GM21619 (cell line): ENCODE measurements at regions not wholly inside any gene's neighbourhood (a gene's known extent, or its start where the extent isn't known, plus 50 kb on each side); places are given as distances from the start of the nearest gene placed in this dataset.

ENCODE experiments used
- ATAC-seq: cut with Tn5 transposase; IDR thresholded peaks from one replicate; pipeline ENCODE4 v1.9.1; 2021; ENCODE audit not compliant: unreplicated experiment

DNA sequence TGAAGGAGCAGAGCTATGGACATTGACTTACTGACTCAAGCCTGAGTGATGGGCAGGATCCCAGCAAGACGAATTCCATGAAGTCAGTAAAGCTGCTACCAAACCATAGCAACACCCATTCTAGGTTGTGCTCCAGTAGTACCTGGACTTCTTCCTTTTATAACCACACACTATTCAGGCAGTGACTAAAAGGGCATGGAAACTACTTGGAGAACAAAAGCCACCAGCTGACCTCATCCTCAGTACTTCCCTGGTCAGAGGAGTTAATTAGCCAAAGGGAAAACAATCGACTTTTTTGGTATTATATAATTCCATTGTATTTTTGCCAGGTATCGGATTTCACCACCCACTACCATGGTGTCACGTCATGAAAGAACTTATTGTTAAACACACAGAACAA is 237.1 kb downstream of the TTC32 start:
- ATAC-seq: no peak

DNA sequence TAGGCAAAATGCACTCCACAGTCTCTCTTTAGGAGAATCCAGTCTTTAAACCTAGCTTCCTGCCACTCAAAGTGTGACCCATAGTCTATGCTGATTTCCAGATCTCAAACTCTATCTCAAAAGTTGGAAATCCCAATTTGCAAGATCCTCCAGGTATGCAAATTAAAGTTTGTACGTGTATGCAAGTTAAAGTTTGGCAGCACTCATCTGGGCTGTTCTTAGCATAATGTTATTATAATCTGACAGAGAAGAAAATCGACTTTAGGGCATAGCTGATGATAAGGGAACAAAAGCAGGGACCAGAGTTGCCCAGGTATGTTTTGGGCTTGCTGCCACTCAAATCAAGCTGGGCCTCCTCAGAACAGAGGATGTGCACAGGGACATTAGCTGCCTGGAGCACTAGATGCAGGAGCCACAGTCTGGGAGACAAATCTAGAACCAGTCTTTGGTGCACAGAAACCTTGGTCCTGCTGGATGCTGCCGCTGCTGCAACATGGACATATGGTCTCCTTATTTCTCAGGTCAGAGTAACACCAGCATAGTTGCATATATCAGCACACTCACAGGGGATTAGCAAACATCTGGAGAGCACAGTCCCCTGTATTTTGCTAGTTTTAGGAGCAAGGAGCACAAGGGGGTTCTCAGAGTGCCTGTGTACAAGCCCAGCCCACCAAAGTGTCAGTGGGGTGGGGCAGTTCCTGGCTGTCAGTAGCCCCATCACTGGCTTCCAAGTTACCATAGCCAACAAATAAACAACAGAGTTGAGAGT is 242.6 kb downstream of the TTC32 start:
- ATAC-seq: no peak

DNA sequence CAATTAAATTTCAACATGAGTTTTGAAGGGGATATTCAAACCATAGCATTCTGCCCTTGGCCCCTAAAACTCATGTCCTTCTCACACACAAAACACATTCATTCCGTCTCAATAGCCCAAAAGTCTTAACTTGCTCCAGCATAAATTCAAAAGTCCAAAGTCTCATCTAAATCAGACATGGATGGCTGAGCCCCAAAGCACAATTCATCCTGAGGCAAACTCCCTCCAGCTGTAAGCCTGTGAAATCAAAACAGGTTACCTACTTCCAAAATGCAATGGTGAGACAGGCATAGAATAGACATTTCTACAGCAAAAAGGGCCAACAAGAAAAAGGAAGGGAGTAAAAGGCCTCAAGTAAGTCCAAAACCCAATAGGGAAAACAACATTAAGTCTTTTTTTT is 245.8 kb downstream of the TTC32 start:
- ATAC-seq: no peak

DNA sequence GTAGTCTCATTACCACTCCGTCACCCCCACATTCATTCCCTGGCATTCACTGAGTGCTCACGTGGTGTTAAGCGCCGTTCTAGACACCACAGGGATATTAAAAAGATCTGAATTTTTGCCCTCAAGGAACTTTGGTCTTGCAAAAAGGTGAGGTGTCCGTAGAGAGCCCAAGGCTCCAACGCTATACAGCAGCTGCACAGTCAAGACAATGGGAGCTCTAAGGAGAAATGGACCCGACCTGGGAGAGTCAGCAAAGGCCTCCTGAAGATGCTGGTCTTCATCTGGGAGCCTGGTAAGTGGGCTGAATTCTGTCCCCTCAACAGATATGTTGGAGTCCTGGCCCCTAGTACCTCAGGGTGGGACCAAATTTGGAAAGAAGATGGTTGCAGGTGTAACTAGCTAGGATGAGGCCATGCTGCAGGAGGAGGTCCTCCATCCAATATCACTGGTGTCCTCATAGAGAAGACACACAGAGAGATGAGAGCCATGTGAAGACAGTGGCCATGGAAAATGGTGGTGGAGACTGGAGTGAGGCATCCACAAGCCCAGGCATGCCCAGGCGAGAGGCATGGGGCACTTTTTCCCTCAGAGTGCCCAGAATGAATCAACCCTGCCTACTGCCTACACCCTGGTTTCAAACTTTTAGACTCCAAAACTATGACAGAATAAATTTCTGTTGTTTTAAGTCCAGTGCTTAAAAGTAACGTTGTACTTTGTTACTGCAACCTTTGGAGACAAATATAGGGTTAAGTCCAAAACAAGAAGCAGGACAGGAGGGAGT is 247.3 kb downstream of the TTC32 start:
- no peak for ATAC-seq

DNA sequence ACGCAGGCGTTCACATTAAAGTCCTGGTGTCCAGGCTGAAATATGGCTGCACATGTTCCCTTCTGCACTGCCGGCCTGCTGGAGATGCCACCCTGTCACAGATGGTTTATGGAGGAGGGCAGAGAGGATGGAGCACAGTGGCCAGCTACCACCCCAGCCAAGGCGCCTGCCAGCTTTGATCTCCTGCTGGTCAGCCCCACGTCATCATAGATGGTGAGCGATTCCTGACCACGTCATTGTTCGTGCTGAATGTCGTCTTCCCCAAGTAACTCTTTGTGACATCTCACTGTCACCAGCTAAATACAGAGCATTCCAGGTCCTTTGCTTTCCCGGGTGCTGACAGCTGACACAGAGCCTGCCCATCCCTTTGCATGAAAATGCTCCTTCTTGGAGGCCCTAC is 248.3 kb downstream of the TTC32 start:
- no peak for ATAC-seq

DNA sequence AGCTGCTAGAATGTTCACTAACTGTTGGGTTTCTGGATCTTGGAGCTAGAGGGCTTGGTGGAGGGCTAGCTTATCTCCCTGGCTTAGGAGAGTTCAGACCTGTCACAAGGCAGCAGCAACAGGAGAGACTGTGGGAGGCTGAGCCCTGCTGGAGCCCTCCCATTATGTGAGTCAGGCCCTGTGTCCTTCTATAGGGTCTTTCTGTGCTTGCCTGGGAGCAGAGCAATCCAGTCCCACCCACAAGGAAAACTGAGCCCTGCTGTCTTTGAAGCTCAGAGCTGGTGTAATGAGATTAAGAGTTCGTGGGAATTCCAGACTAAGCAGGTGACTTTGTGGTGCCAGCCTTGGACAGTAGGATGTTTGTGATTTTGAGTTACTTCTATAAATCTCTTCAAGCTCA is 249.0 kb downstream of the TTC32 start:
- ATAC-seq: no peak

DNA sequence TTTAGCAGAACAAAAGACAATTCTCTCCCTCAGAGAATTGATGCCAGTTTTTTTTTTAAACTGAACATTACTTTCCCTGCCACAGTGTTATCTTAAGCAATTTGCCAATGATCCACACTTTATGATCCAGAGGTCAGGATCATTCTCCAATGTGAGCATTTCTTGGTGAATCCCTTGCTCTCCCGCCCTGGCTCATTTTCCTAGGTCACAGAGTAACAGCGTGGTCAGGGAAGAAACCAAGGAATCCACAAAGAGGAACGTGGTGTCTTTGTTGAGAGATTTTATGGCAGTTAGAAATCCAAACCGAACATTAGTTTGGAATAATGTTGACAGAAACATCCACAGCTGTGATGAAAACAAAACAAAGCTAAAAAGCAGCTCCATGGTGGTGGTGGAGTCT is 250.3 kb downstream of the TTC32 start:
- ATAC-seq: no peak

DNA sequence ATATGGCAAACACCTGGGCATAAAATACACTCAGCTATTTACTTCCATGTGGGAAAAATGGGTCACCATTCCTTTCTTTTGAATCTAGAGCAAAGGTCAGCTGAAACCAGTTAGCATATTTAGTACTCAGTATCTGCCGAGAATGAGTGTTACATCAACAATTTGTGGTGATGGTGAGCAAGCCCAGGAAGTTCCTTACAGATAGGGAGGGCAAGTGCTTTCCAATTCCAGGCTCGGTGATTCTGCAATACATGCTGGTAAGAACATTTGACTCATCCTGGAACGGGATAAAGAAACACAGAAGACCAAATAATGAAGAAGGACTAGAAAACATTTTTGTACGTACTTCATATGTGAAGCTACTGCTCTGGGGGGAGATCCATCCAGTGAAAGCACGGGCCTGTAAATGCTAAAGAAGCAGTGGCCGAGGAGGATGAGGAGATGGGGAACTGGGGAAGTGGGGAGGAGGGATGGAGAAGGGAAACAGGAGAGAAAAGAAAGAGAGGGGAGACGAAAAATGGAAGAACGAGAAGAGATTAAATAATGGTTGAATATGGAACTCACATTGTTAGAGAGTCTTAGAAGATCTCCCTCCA is 251.9 kb downstream of the TTC32 start:
- ATAC-seq: no peak

DNA sequence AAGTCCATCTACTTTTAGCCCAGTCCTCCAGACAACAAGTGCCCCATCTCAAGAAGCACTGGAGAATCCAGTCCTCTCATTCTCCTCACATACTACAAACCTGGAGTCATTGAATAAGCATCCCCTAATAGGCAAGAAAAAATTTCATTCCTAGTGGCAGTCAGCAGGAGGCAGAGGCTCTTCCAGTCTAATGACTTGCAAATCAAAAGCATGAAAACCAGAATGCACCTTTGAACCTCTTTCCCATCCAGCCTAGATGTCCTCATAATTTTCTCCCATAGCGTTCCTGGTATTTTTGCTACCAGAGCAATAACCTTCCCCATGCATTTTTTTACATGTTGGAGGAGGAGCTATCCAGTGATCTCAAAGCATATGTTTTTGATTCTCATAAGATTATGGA is 252.6 kb downstream of the TTC32 start:
- ATAC-seq: no peak

DNA sequence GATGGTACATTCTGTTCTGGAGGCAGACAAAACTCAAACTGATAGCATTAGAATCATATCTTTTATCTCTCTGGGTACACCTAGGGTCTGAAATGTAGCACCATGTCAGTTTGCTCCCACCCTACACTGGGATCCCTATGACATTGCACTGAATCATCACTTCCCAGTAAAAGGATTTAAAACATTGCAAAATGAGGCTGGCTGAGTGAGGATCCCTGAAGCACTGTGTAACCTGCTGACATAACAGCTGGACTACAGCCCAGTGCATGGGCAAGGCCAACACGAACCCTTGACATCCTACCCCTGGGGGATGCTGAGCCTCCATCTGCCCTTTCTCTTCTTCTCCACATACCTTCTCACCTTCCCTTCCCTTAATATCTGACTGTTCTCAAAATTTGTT is 253.2 kb downstream of the TTC32 start:
- ATAC-seq: no peak

DNA sequence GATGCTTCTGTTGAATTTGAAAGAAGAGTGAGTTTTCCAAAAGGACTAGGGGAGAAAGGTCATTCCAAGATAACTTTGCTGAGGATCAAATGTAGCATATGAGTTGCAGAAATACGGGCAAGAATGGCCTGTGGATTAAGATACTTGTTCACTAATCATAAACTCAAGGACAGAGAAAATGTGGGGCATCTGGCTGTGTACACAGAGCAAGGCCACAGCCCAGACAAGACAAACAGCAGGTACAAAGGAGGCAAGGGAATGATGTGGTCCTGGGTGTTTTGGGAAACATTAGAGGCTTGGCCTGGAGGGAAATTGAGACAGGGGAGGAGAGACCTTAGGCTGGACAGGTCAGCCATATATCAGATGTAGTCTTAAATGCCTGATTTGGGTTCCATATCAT is 254.8 kb downstream of the TTC32 start:
- no peak for ATAC-seq

DNA sequence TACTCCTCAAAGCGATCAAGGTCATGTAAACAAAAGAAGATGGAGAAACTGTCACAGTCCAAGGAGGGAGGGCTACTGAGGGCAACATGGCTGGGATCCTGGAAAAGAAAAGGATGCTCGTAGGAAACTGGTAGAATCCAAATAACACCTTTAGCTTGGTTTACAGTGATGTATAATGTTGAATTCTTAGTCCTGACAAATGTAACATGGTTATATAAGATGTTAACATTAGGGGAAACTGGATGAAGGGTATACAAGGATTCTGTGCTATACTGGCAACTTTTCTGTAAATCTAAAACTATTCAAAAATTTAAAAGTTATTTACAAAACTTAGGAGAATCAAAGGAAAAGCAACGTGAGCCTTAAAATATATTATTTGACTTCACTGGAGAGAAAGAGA is 257.0 kb downstream of the TTC32 start:
- no peak for ATAC-seq

DNA sequence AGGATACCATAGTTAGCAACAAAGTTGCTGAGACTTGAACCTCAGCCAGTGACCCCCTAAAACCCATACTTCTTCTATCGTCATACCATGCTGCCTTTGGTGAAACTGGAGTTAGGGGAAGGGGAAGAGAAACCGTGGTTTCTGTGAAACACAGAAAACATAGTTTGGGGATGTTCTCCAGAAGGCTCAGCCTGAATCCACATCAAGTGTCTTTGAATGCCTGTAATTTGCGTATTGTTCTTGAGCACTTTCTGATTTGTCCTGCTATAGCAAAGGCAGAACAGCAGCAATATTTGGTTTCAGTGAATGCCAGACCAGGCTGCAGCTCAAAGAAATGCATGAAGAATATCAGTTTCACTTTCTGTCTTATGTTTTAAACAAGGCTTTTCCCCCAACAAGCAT is 258.7 kb downstream of the TTC32 start:
- peak; percentile 68 for ATAC-seq

DNA sequence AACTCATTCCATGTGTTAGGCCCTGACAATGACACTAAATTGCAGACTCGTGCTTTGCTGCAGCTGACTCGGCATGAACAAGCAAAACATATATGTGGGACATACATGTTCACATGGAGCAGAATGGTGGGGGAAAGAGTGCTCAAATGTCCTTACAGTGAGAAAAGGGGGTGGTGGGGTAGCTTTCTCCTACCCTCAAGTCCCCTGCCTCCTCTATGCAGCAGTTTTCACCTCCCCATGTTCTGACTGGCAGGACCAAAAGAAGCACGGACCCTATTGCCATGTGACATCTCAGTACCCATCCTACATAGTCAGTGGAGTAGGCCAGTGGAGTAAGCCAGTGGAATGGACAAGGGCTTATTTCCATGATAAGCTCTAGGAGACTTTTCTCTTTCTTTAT is 259.3 kb downstream of the TTC32 start:
- ATAC-seq: no peak

DNA sequence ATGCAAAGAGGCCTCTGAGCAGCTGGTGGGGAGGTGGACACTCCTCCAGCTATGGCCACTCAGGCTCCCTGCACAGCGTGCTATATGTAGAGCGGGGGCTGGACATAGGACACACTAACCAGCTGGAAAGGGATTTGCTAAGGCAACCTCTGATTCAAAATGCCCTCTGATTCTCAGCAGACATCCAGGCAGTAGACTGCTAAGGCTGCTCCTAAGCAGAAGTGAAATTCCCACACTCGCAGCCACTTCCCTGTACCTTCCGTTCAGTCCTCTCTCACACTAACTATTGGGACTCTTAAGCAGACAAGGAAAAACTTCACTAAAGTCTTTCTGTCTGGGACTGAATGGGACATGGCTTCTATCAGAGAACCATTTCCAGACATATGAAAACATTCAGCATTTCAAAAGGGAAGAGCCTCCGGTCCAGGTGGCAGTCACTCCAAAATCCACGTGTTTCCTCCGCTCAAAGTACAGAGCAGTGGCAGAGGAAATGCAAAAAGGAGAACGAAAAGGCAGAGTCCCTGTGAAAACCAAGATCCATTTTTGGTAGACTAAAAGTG is 265.8 kb downstream of the TTC32 start:
- no peak for ATAC-seq

DNA sequence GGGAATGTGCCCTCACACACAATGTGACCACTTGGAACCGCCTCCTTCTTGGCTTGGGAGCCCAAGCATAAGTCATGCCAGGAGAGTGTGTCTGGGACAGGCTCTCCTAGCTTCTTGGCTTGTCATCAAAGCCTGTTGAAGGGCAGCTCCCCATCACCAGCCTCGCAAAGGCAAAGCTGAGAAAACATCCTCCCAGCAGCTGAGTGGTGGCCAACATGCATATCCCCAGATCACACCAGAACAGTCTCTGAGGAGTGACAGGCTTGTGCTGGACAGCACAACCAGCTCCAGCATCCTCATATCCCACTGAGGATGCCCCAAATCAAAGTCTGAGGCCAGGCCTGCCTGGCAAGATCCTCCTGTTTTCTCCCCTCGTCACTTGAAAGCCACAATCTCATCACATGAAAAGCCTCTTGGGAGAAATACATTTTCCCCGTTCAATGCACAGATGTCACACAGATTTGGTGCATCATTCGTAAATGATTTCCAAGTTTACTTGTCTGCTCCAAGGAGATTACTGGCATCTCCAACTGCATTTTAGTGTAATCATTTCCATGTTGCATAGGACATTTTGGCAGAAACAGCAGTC is 269.3 kb downstream of the TTC32 start:
- no peak for ATAC-seq

DNA sequence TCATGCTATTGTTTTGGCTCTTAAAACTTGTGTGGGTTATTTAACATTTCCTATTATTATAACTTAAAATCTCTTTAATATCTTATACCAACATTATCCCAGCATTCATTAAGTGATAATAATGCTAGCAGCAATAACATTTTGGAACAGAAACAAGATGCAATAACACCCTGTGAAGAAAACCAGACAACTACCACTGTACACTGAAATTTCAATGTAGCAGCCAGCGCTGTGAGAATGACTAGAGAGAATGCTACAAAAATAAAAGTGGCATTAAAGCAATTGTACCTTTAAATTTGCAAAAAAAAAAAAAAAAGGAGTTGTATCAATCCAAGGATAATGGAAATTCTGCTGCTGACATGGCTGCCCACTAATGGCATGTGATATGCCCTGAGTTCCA is 269.9 kb downstream of the TTC32 start:
- no peak for ATAC-seq

DNA sequence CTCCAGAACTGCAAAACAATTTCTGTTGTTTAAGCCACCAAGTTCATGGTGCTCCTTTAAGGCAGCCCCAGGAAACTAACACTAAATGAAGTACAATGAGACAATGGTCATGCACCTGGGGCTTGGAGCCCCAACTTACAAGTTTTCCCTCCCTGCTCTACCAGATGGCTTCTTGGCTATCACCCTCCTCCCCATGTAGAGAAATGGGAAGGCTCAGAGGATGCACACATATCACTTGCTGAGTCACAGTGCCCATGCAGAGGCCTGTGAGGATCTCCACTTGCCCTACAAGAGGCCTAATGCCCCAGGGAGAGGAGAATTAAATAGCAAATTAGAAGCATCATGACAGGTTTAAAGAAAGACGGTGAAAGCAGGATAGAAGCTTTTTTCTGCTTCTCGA is 270.9 kb downstream of the TTC32 start:
- ATAC-seq: no peak

DNA sequence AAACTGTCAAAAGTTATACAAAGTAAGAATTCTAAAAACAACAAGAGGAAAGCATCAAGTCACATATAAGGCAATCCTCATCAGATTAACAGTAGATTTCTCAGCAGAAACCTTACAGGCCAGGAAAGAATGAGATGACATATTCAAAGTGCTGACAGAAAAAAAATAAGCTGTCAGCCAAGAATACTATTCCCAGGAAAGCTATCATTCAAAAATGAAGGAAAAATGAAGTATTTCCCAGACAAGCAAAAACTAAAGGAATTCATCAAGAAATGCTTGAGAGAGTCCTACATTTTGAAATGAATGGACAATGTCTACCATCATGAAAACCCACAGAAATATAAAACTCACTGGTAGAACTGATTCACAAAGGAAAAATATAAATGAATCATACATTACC is 268.9 kb upstream of the OSR1 start:
- ATAC-seq: no peak

DNA sequence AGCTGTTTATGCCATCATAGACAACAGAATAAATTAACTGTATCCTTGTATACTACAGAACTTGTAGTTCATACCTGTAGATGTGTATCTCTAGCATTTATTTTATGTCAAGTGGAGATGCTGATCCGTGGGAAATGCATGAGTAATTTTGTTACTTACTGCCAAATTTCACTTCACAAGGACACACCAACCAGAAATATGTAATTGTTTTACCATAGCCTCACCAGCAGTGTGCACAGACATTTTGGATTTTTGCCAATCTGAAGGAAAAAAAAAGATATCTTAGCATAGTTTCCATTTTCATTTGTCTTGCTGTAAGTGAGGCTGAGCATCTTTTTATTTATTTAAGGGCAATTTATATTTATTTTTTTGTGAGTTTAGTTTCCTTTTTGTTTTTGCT is 265.1 kb upstream of the OSR1 start:
- no peak for ATAC-seq

DNA sequence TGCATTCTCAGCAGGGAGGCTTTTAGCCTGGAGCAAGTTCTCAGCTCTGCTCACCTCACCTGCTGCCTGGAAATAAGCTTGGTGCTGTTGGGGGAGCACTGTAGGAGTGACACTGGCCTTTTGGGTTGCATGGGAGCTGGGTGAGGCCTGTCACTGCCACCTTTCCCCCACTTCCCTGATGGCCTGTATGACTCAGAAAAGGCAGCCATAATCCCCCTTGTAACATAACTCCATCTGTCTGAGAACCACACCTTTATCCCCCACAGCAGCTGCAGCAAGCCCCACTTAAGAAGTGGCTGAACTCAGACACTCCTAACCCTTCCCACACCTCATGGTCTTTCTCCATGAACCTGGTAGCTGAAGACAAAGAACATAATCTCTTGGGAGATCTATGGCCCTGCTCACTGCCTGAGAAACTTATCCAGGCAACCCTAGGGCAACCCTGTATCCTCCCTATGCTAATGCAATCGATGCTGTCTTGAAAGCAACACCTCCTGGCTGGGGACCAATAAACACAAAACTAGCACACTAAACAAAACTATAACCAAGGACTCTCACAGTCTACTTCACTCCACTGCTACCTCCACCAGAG is 258.9 kb upstream of the OSR1 start:
- no peak for ATAC-seq
